Osteoblast (primary cell): ENCODE measurements at regions not wholly inside any gene's neighbourhood (a gene's known extent, or its start where the extent isn't known, plus 50 kb on each side); places are given as distances from the start of the nearest gene placed in this dataset.

Experiments used
- DNase-seq: peaks from one replicate; pipeline ENCODE4 v3.0.0; 2011; ENCODE audit warnings: low spot score, mixed read lengths; ENCODE audit not compliant: insufficient read length; ENCODE audit errors: missing footprints
- H2AFZ ChIP-seq: 2 replicates; pipeline ENCODE4 v1.6.0; 2011; ENCODE audit warnings: mild to moderate bottlenecking, low read length
- H3K27ac ChIP-seq: 2 replicates; pipeline ENCODE4 v1.5.1; 2011; ENCODE audit warnings: mild to moderate bottlenecking, low read depth, low read length, moderate library complexity
- H3K27me3 ChIP-seq: 2 replicates; pipeline ENCODE4 v1.6.0; 2012; ENCODE audit warnings: mild to moderate bottlenecking, control low read depth, inconsistent platforms, low read length, moderate library complexity; ENCODE audit not compliant: insufficient read depth
- H3K36me3 ChIP-seq: 2 replicates; pipeline ENCODE4 v1.5.1; 2011; ENCODE audit warnings: mild to moderate bottlenecking, low read length, control low read depth, moderate library complexity; ENCODE audit not compliant: insufficient read depth
- H3K4me1 ChIP-seq: 2 replicates; pipeline ENCODE4 v1.5.1; 2011; ENCODE audit warnings: mild to moderate bottlenecking, low read length, control low read depth, moderate library complexity; ENCODE audit not compliant: insufficient read depth
- H3K4me2 ChIP-seq: 2 replicates; pipeline ENCODE4 v1.6.0; 2011; ENCODE audit warnings: mild to moderate bottlenecking, low read length; ENCODE audit not compliant: insufficient read depth
- H3K4me3 ChIP-seq: fragments of 200-600 bp; sonication (generic); 3 replicates; pipeline ENCODE4 v1.5.1; 2012; ENCODE audit warnings: mild to moderate bottlenecking, low read length, inconsistent platforms; ENCODE audit not compliant: insufficient read depth
- H3K79me2 ChIP-seq: 2 replicates; pipeline ENCODE4 v1.6.0; 2012; ENCODE audit warnings: mild to moderate bottlenecking, low read length, control low read depth, inconsistent platforms; ENCODE audit not compliant: insufficient read depth
- H3K9me3 ChIP-seq: 2 replicates; pipeline ENCODE4 v1.5.1; 2011; ENCODE audit warnings: low read depth, low read length, control low read depth
- H4K20me1 ChIP-seq: 2 replicates; pipeline ENCODE4 v1.6.0; 2012; ENCODE audit warnings: mild to moderate bottlenecking, low read length, control low read depth; ENCODE audit not compliant: insufficient read depth
- TF ChIP-seq, protein P1 (sequence below): IDR thresholded peaks from 2 replicates; pipeline ENCODE4 v1.5.1; 2011; ENCODE audit warnings: mild to moderate bottlenecking, low read depth, low read length, moderate library complexity; ENCODE audit errors: extremely low read depth

DNA sequence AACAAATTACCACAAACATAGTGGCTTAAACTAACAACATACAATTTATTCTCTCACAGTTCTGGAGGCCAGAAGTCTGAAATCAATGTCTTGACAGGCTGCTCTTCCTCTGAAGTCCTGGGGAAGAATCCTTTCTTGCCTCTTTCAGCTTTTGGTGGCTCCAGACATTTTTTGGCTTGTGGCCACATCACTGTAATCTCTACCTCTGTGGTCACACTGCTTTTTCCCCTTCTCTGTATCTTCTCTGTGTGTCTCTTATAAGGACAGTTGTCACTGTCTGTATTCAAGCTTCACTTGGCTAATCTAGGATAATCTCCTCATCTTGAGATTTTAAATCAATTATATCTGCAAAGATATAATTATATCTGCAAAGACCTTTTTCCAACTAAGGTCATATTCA, 80.3 kb upstream of the ABHD2 start:
- no peak for DNase-seq
- TF ChIP-seq, protein P1, sequence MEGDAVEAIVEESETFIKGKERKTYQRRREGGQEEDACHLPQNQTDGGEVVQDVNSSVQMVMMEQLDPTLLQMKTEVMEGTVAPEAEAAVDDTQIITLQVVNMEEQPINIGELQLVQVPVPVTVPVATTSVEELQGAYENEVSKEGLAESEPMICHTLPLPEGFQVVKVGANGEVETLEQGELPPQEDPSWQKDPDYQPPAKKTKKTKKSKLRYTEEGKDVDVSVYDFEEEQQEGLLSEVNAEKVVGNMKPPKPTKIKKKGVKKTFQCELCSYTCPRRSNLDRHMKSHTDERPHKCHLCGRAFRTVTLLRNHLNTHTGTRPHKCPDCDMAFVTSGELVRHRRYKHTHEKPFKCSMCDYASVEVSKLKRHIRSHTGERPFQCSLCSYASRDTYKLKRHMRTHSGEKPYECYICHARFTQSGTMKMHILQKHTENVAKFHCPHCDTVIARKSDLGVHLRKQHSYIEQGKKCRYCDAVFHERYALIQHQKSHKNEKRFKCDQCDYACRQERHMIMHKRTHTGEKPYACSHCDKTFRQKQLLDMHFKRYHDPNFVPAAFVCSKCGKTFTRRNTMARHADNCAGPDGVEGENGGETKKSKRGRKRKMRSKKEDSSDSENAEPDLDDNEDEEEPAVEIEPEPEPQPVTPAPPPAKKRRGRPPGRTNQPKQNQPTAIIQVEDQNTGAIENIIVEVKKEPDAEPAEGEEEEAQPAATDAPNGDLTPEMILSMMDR, result no peak
- H2AFZ ChIP-seq, result no peak overlapping the region
- no peaks in the 10 kb centered on the region for H3K9me3 ChIP-seq
- H3K27me3 ChIP-seq, result no peaks in the 10 kb centered on the region
- H3K36me3 ChIP-seq, result no peaks in the 10 kb centered on the region
- H4K20me1 ChIP-seq, result no peaks in the 10 kb centered on the region
- no peaks in the 10 kb centered on the region for H3K4me1 ChIP-seq
- no peaks in the 10 kb centered on the region for H3K79me2 ChIP-seq
- no peak overlapping the region for H3K4me3 ChIP-seq
- H3K4me2 ChIP-seq, result no peak overlapping the region
- no peak overlapping the region for H3K27ac ChIP-seq

DNA sequence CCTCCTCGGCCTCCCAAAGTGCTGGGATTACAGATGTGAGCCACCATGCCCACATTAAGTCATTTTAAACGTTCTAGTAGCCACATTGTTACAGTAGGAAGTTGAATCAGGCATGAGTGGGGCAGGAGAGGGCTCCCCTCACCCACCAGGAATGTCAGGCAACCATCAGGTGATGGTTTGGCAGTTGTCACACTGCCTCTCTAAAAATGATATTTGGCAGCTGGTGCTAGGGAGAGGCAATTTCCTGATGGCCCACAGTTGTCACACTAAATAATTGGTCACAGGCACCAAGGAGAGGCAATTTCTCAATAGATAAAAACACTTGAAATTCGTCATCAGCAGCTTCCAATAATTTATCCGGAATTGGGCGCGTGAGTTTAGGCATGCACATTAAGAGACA, 79.2 kb upstream of the ABHD2 start:
- H3K4me2 ChIP-seq, result no peak overlapping the region
- no peak overlapping the region for H2AFZ ChIP-seq
- no peak overlapping the region for H3K27ac ChIP-seq
- H3K36me3 ChIP-seq, result no peaks in the 10 kb centered on the region
- TF ChIP-seq, protein P1, result no peak
- no peak overlapping the region for H3K4me3 ChIP-seq
- DNase-seq, result no peak
- H4K20me1 ChIP-seq, result no peaks in the 10 kb centered on the region
- H3K79me2 ChIP-seq, result no peaks in the 10 kb centered on the region
- H3K9me3 ChIP-seq, result no peaks in the 10 kb centered on the region
- no peaks in the 10 kb centered on the region for H3K27me3 ChIP-seq
- H3K4me1 ChIP-seq, result no peaks in the 10 kb centered on the region

DNA sequence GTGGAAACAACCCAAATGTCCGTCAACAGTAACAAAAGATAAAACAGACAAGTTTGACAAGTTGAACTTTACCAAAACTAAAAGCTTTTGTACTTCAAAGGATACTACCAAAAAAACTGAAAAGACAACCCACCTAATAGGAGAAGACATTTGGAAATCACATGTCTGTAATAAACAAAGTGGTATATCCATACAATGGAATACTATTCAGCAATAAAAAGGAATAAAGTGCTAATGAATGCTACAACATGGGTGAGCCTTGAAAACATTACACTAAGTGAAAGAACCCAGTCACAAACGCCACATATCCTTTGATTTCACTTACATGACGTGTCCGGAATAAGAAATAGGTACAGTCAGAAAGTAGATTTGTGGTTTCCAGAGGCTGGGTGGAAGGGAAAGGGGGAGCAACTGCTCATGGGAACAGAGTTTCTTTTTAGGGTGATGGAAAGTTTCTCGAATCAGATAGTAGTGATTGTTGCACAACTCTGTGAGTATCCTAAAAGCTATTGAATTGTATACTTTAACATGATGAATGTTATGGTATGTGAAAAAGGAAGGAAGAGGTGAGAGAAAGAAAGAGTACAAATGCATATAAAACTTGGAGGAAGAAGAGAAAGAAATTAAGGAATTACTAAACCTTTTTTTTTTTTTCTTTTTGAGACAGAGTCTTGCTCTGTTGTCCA, 72.7 kb upstream of the ABHD2 start:
- no peaks in the 10 kb centered on the region for H3K79me2 ChIP-seq
- DNase-seq, result no peak
- TF ChIP-seq, protein P1, result no peak

DNA sequence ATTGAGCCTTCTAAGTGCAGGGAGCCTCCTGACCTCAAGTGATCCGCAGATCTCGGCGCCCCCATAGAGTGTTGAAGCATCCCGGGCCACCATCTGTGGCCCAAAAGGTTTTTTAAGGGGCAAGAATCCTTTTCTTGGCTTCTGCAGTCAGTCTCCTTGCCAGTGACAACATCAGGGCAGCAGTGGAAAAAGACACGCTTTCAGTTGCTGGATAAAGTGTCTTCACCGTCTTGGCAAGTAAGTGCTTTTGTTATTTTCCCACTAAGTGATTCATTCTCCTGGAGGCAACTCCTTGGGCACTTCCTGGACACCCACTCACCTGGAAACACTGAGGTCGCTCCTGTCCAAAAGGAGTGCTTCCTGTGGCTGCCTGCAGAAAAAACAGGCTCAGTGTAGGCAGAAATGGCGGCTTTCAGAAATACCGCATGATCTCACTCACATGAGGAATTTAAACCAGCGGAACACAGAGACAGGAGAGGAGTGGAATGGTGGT, 71.7 kb upstream of the ABHD2 start:
- peak overlapping the region; percentile 58 for H2AFZ ChIP-seq

More for the DNA sequence above, 72.7 kb upstream of the ABHD2 start:
- no peaks in the 10 kb centered on the region for H3K27me3 ChIP-seq
- no peaks in the 10 kb centered on the region for H3K36me3 ChIP-seq
- no peaks in the 10 kb centered on the region for H3K9me3 ChIP-seq
- H3K4me1 ChIP-seq, result peaks cover 27% of the 10 kb centered on the region
- no peak overlapping the region for H3K27ac ChIP-seq
- no peak overlapping the region for H3K4me2 ChIP-seq
- no peaks in the 10 kb centered on the region for H4K20me1 ChIP-seq
- no peak overlapping the region for H3K4me3 ChIP-seq
- no peak overlapping the region for H2AFZ ChIP-seq

More for the DNA sequence above, 71.7 kb upstream of the ABHD2 start:
- H3K4me3 ChIP-seq, result peak overlapping the region; percentile 67
- no peak for DNase-seq
- peaks cover 37% of the 10 kb centered on the region for H3K4me1 ChIP-seq
- no peaks in the 10 kb centered on the region for H3K27me3 ChIP-seq
- peak overlapping the region; percentile 84 for H3K4me2 ChIP-seq
- H4K20me1 ChIP-seq, result no peaks in the 10 kb centered on the region
- TF ChIP-seq, protein P1, result no peak
- H3K79me2 ChIP-seq, result no peaks in the 10 kb centered on the region
- no peaks in the 10 kb centered on the region for H3K9me3 ChIP-seq
- H3K36me3 ChIP-seq, result no peaks in the 10 kb centered on the region
- peak overlapping the region; percentile 90 for H3K27ac ChIP-seq
